ENCODE measurements at regions not wholly inside any gene's neighbourhood (a gene's known extent, or its start where the extent isn't known, plus 50 kb on each side); places are given as distances from the start of the nearest gene placed in this dataset.

DNA sequence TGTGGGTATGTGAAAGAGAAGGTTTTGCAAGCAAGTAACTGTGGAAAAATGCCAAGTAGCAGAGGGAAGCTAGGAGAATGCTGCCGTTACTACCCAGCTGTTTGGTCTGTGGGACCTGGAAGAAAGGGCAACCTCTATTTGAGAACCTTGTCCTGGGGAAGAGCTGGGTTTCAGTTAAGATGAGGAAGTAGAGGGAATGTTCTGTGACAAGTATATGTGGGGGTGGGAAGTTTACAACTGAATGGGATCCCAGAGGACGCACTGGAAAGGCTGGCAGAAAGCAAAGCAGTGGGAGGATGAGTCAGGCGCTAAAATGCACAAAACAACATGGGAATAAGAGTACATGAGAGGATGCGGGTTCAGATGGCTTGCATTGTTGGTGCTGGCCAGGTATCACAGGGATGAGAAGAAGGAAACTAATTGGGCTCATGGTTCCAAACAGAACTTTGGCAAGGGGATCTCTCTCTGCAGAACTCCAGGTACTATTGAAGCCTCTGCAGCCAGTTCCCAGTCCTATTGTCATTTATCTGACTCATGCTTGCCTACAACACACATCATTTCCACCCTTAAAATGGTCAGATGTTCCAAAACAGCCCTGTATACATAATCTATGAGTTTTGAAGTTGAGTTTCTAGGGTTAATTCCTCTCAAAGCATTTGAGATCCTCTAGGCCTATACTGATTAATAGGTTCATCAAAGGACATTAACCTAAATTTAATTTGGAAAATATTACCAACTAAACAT lies 88.5 kb upstream of the VAV3 start:
- H3K4me2 ChIP-seq (ENCODE audit: insufficient read depth, insufficient read length, low read length), result peak overlapping the region; percentile 21
- H3K56ac ChIP-seq (ENCODE audit: insufficient read length, low read depth, low read length), result no peak overlapping the region
- no peaks in the 10 kb centered on the region for H3K23me2 ChIP-seq (ENCODE audit: insufficient read length, low read depth, low read length, poor library complexity, severe bottlenecking)
- no peak overlapping the region for H2AK5ac ChIP-seq (ENCODE audit: insufficient read length, low read length)
- H2BK20ac ChIP-seq (ENCODE audit: low read depth, low read length, poor library complexity, severe bottlenecking), result no peak overlapping the region
- H3T11ph ChIP-seq (ENCODE audit: low read length), result no peak overlapping the region
- no peak overlapping the region for H3K23ac ChIP-seq (ENCODE audit: insufficient read length, low read depth, low read length)
- no peak for DNase-seq
- Mint-ChIP-seq H3K36me3 (ENCODE audit: insufficient read depth in 1 of 3, low read depth in 3 of 3) (no peaks in the 10 kb centered on the region), H3K27me3 (ENCODE audit: low read depth) (no peaks in the 10 kb centered on the region), H3K9me3 (no peaks in the 10 kb centered on the region), H3K4me1 (peaks cover 40 to 42% of the 10 kb centered on the region in 2 experiments), H3K4me3 (no peak overlapping the region), H3K27ac (no peak overlapping the region)
- H4K5ac ChIP-seq (ENCODE audit: insufficient read length, low read depth, low read length), result no peak overlapping the region
- no peaks in the 10 kb centered on the region for H3K79me2 ChIP-seq (ENCODE audit: insufficient read depth, low read length)
- no peaks in the 10 kb centered on the region for H3K27me3 ChIP-seq (ENCODE audit: insufficient read depth, low read length)
- no peak overlapping the region for H4K8ac ChIP-seq (replicated peaks; ENCODE audit: insufficient read length, low read depth, low read length)
- no peak for TF ChIP-seq CTCF (conservative IDR thresholded peaks at IDR 0.05)
- H3K79me1 ChIP-seq (ENCODE audit: insufficient read depth, low read depth, low read length, poor library complexity, severe bottlenecking), result no peaks in the 10 kb centered on the region
- no peak overlapping the region for H3K18ac ChIP-seq (ENCODE audit: insufficient read length, low read depth, low read length)
- H2BK120ac ChIP-seq (ENCODE audit: low read depth, low read length, poor library complexity, severe bottlenecking), result no peak overlapping the region
- no peak overlapping the region for H3K14ac ChIP-seq (ENCODE audit: insufficient read depth, low read length)
- H4K20me1 ChIP-seq (ENCODE audit: control insufficient read depth, insufficient read depth, insufficient read length), result no peaks in the 10 kb centered on the region
- no peak overlapping the region for H3K9ac ChIP-seq (ENCODE audit: extremely low read depth, insufficient read length, low read length)
- H3K9me3 ChIP-seq (ENCODE audit: control insufficient read depth, low read depth, low read length), result no peaks in the 10 kb centered on the region
- H2BK12ac ChIP-seq (ENCODE audit: insufficient read length, low read depth, low read length), result no peak overlapping the region
- no peak overlapping the region for H2BK5ac ChIP-seq (ENCODE audit: insufficient read length, low read length)
- H2BK15ac ChIP-seq (ENCODE audit: low read depth, low read length), result no peak overlapping the region
- WGBS (ENCODE audit: extremely low coverage, insufficient read length, low lambda C conversion rate), result no CpG with 5 or more reads among the region's 4 CpGs
- H3K27ac ChIP-seq (ENCODE audit: insufficient read length, low read depth, low read length), result no peak overlapping the region
- peaks cover 30% of the 10 kb centered on the region for H3K4me1 ChIP-seq (ENCODE audit: insufficient read depth, low read length)
- H3K4ac ChIP-seq (ENCODE audit: low read depth, low read length), result no peak overlapping the region
- H4K91ac ChIP-seq (ENCODE audit: insufficient read length, low read depth, low read length), result no peak overlapping the region
- no peak overlapping the region for H2AFZ ChIP-seq (ENCODE audit: low read length)
